ENCODE measurements at regions not wholly inside any gene's neighbourhood (a gene's known extent, or its start where the extent isn't known, plus 50 kb on each side); places are given as distances from the start of the nearest gene placed in this dataset.
"Not testable (repeated sequence)": the region's sequence is repeated elsewhere in the genome, so short reads cannot be mapped to it uniquely, and the experiment has no call there.

DNA sequence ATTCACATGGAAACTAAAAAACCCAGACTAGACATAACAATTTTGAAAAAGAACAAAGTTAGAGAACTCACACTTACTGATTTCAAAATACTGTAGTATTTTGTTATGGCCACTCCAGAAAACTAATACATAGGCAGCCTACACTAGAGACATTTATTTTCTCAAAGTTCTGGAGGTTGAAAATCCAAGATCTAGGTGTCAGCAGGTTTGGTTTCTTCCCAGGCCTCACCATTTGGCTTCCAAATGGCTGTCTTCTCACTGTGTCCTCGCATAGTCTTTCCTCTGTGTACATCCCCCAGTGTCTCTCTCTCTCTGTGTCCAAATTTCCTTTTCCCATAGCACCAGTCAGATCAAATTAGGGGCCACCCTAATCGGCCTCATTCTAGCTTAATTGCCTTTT lies 95.0 kb downstream of the NR4A2 start (continued):
- TF ChIP-seq FOXJ3 (CRISPR knock-in tag; IDR thresholded peaks at IDR 0.05; ENCODE audit: borderline replicate concordance) (no peak), ZNF138 (CRISPR knock-in tag; conservative IDR thresholded peaks at IDR 0.05) (no peak), SP1 (CRISPR knock-in tag; conservative IDR thresholded peaks at IDR 0.05) (no peak)

GRCh38 chr2:156229724-156230362 lies 102.7 kb downstream of the NR4A2 start:
- ChIA-PET CTCF (interaction anchor here (0.5 to 1.2 kb wide), 3 partner anchors 17 to 105 kb away, joined by 3 to 4 read pairs (median 3); no protein-coding TSS in a partner anchor), POLR2A (no interaction called here)
- ATAC-seq (peak; percentile 89), DNase-seq (ENCODE audit: low spot score) (no peak)
- Mint-ChIP-seq H3K27me3 (ENCODE audit: low read depth) (no peaks in the 10 kb centered on the region), H3K27ac (peak overlapping the region; percentile 28; the same call in 1 of the 2 replicates), H3K36me3 (peaks cover 9% of the 10 kb centered on the region), H3K9me3 (peaks cover 28% of the 10 kb centered on the region), H3K4me3 (no peak overlapping the region), H3K4me1 (peaks cover 34% of the 10 kb centered on the region)
- TF ChIP-seq ATF1 (CRISPR knock-in tag; IDR thresholded peaks at IDR 0.05): no peak
- no peak for TF ChIP-seq ZNF416 (CRISPR knock-in tag; IDR thresholded peaks at IDR 0.05)
- no peak for TF ChIP-seq TP53 (CRISPR knock-in tag; IDR thresholded peaks at IDR 0.05)
- TF ChIP-seq, protein P1, sequence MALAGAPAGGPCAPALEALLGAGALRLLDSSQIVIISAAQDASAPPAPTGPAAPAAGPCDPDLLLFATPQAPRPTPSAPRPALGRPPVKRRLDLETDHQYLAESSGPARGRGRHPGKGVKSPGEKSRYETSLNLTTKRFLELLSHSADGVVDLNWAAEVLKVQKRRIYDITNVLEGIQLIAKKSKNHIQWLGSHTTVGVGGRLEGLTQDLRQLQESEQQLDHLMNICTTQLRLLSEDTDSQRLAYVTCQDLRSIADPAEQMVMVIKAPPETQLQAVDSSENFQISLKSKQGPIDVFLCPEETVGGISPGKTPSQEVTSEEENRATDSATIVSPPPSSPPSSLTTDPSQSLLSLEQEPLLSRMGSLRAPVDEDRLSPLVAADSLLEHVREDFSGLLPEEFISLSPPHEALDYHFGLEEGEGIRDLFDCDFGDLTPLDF (CRISPR knock-in tag; IDR thresholded peaks at IDR 0.05): no peak
- no peak for TF ChIP-seq ARID4B (CRISPR knock-in tag; IDR thresholded peaks at IDR 0.05; ENCODE audit: borderline replicate concordance)
- TF ChIP-seq, protein P2, sequence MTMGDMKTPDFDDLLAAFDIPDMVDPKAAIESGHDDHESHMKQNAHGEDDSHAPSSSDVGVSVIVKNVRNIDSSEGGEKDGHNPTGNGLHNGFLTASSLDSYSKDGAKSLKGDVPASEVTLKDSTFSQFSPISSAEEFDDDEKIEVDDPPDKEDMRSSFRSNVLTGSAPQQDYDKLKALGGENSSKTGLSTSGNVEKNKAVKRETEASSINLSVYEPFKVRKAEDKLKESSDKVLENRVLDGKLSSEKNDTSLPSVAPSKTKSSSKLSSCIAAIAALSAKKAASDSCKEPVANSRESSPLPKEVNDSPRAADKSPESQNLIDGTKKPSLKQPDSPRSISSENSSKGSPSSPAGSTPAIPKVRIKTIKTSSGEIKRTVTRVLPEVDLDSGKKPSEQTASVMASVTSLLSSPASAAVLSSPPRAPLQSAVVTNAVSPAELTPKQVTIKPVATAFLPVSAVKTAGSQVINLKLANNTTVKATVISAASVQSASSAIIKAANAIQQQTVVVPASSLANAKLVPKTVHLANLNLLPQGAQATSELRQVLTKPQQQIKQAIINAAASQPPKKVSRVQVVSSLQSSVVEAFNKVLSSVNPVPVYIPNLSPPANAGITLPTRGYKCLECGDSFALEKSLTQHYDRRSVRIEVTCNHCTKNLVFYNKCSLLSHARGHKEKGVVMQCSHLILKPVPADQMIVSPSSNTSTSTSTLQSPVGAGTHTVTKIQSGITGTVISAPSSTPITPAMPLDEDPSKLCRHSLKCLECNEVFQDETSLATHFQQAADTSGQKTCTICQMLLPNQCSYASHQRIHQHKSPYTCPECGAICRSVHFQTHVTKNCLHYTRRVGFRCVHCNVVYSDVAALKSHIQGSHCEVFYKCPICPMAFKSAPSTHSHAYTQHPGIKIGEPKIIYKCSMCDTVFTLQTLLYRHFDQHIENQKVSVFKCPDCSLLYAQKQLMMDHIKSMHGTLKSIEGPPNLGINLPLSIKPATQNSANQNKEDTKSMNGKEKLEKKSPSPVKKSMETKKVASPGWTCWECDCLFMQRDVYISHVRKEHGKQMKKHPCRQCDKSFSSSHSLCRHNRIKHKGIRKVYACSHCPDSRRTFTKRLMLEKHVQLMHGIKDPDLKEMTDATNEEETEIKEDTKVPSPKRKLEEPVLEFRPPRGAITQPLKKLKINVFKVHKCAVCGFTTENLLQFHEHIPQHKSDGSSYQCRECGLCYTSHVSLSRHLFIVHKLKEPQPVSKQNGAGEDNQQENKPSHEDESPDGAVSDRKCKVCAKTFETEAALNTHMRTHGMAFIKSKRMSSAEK (CRISPR knock-in tag; IDR thresholded peaks at IDR 0.05; ENCODE audit: borderline replicate concordance): no peak
- no peak for TF ChIP-seq MXD4 (CRISPR knock-in tag; IDR thresholded peaks at IDR 0.05; ENCODE audit: borderline replicate concordance)
- TF ChIP-seq KAT7 (CRISPR knock-in tag; IDR thresholded peaks at IDR 0.05; ENCODE audit: borderline replicate concordance): no peak
- TF ChIP-seq, protein P3, sequence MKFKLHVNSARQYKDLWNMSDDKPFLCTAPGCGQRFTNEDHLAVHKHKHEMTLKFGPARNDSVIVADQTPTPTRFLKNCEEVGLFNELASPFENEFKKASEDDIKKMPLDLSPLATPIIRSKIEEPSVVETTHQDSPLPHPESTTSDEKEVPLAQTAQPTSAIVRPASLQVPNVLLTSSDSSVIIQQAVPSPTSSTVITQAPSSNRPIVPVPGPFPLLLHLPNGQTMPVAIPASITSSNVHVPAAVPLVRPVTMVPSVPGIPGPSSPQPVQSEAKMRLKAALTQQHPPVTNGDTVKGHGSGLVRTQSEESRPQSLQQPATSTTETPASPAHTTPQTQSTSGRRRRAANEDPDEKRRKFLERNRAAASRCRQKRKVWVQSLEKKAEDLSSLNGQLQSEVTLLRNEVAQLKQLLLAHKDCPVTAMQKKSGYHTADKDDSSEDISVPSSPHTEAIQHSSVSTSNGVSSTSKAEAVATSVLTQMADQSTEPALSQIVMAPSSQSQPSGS (CRISPR knock-in tag; IDR thresholded peaks at IDR 0.05; ENCODE audit: borderline replicate concordance, low read depth): no peak
- no peak for TF ChIP-seq JUN (CRISPR knock-in tag; IDR thresholded peaks at IDR 0.05)
- no peak for TF ChIP-seq ZBTB21 (CRISPR knock-in tag; IDR thresholded peaks at IDR 0.05; ENCODE audit: borderline replicate concordance)
- TF ChIP-seq NFYB (CRISPR knock-in tag; conservative IDR thresholded peaks at IDR 0.05; ENCODE audit: low read depth): no peak

- H3K27me3 Mint-ChIP-seq (ENCODE audit: low read depth); ATAC-seq; POLR2A ChIA-PET; H3K4me3 Mint-ChIP-seq; H3K27ac Mint-ChIP-seq; CTCF ChIA-PET; DNase-seq (ENCODE audit: low spot score): not testable (repeated sequence)
- Mint-ChIP-seq H3K9me3 (peaks cover 58% of the 10 kb centered on the region), H3K4me1 (peaks cover 19% of the 10 kb centered on the region), H3K36me3 (peaks cover 56% of the 10 kb centered on the region)
Measured at GRCh38 chr2:156223328-156223727, 109.2 kb downstream of the NR4A2 start.
